Erythroblast (primary cell): ENCODE measurements at regions not wholly inside any gene's neighbourhood (a gene's known extent, or its start where the extent isn't known, plus 50 kb on each side); places are given as distances from the start of the nearest gene placed in this dataset.

Experiments used
- GATA1 ChIP-seq: IDR thresholded peaks from 2 replicates; pipeline ENCODE4 v1.6.1; 2011; ENCODE audit warnings: low read depth, mild to moderate bottlenecking, control low read depth, low read length, moderate library complexity
- POLR2A ChIP-seq: IDR thresholded peaks from 2 replicates; pipeline ENCODE4 v1.6.1; 2011; ENCODE audit warnings: mild to moderate bottlenecking, low read length

GRCh38 chr6:43945768-43946080 lies 175.7 kb downstream of the VEGFA start:
- TF ChIP-seq POLR2A (no peak), GATA1 (no peak)
